Bronchial epithelial cell (primary cell): ENCODE measurements at regions not wholly inside any gene's neighbourhood (a gene's known extent, or its start where the extent isn't known, plus 50 kb on each side); places are given as distances from the start of the nearest gene placed in this dataset.
A peak's percentile ranks its signal among the peaks of the same experiment; 100 is the strongest.

Source experiments
- DNase-seq: peaks from one replicate; pipeline ENCODE4 v3.0.0-alpha.2; 2010; ENCODE audit warnings: low read depth
- FAIRE-seq: peaks from 2 replicates; lab custom pipeline; 2011; peaks lifted over from hg19 to GRCh38; lab: Jason Lieb, UNC
- H3K27me3 ChIP-seq: 2 replicates; pipeline ENCODE4 v1.5.1; 2011; ENCODE audit warnings: low read length; ENCODE audit not compliant: control insufficient read depth, insufficient read depth
- H3K36me3 ChIP-seq: 2 replicates; pipeline ENCODE4 v1.5.1; 2011; ENCODE audit warnings: low read length; ENCODE audit not compliant: control insufficient read depth, insufficient read depth
- H3K4me3 ChIP-seq: 2 replicates; pipeline ENCODE4 v1.5.1; 2011; ENCODE audit warnings: mild to moderate bottlenecking, low read depth, low read length, control low read depth
- CTCF ChIP-seq: IDR thresholded peaks from 2 replicates; pipeline ENCODE4 v1.5.1; 2011; ENCODE audit warnings: mild to moderate bottlenecking, moderate library complexity, low read length, control low read depth, inconsistent platforms; ENCODE audit not compliant: insufficient read depth, severe bottlenecking

- DNase-seq, result no peak
- no peak for FAIRE-seq
- no peak for TF ChIP-seq CTCF
- Histone ChIP-seq H3K27me3 (no peaks in the 10 kb centered on the region), H3K36me3 (no peaks in the 10 kb centered on the region), H3K4me3 (no peak overlapping the region)
These were observed 168.1 kb downstream of the BMP4 start for GRCh38 chr14:53788566-53788965.

- Histone ChIP-seq H3K4me3 (no peak overlapping the region), H3K27me3 (no peaks in the 10 kb centered on the region), H3K36me3 (no peaks in the 10 kb centered on the region)
- FAIRE-seq, result no peak
- no peak for TF ChIP-seq CTCF
- no peak for DNase-seq
These were observed 170.6 kb downstream of the BMP4 start for GRCh38 chr14:53786045-53786444.

DNA sequence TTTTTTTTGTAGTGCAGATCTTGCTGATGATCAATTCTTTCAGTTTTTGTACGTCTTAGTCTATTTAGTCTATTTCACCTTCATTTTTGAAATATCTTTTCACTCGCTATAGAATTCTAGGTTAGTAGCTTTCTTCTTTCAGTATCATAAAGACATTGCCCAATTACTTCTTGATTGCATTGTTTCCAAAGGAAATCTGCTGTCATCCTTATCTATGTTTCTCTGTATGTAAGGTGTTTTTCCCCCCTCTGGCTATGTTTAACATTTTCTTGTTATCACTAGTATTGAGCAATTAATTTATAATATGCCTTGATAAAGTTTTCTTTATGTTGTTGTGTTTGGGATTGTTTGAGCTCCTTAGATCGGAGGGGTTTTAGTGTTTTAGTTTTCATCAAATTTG is 171.9 kb downstream of the BMP4 start:
- FAIRE-seq, result no peak
- no peaks in the 10 kb centered on the region for H3K36me3 ChIP-seq
- no peak overlapping the region for H3K4me3 ChIP-seq
- no peaks in the 10 kb centered on the region for H3K27me3 ChIP-seq
- DNase-seq, result no peak
- no peak for TF ChIP-seq CTCF

DNA sequence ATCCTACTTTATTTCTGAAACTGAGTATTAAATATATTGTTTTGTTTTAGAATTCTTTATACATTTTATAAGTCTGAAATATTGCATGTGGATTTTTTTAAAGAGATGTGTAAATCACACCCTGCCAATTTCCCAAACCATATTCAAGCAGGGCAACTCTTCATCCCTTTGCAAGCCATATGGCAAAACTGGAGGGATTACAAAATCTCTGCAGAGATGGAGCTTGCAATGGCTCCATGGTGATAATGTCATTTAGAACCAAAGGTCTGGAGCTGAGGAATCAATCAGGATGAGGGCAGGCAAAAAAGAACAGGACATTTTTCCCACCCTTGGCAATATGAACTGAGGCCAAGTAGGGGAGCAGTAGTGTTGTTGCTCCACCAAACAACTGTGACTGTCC is 173.4 kb downstream of the BMP4 start:
- DNase-seq (no peak), FAIRE-seq (peak; percentile 18)
- H3K4me3 ChIP-seq, result no peak overlapping the region
- no peaks in the 10 kb centered on the region for H3K36me3 ChIP-seq
- H3K27me3 ChIP-seq, result no peaks in the 10 kb centered on the region
- TF ChIP-seq CTCF, result no peak

- Histone ChIP-seq H3K27me3 (no peaks in the 10 kb centered on the region), H3K4me3 (no peak overlapping the region), H3K36me3 (no peaks in the 10 kb centered on the region)
- no peak for TF ChIP-seq CTCF
- FAIRE-seq (no peak), DNase-seq (no peak)
These were observed 176.5 kb downstream of the BMP4 start for GRCh38 chr14:53780051-53780555.

DNA sequence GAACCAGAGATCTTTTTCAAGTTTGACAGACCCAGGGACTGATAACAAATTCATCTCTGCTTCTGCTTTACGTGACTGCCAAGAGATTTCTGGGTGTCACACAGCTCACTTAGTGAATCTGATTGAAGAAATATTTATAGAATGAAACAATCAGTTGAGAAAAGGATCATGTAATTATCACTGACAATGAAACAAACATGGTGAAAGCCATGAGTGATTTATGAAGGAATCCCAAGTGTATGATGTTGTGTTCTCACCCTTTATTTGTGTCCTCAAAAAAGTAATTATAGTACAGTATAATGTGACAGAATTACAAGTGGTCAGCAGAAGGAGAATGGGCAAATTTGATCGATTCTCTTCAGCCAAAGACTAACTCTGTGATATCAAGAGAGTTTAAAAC is 177.3 kb downstream of the BMP4 start:
- DNase-seq (no peak), FAIRE-seq (no peak)
- H3K36me3 ChIP-seq, result no peaks in the 10 kb centered on the region
- no peak for TF ChIP-seq CTCF
- no peak overlapping the region for H3K4me3 ChIP-seq
- H3K27me3 ChIP-seq, result no peaks in the 10 kb centered on the region
